SK-N-MC (cell line): ENCODE measurements at regions not wholly inside any gene's neighbourhood (a gene's known extent, or its start where the extent isn't known, plus 50 kb on each side); places are given as distances from the start of the nearest gene placed in this dataset.
"Not testable (repeated sequence)": the region's sequence is repeated elsewhere in the genome, so short reads cannot be mapped to it uniquely, and the experiment has no call there.

Experiments used
- DNase-seq: peaks from one replicate; pipeline ENCODE4 v3.0.0-alpha.2; 2011; ENCODE audit warnings: low read depth, low spot score
- H3K27ac ChIP-seq: fragments of 200-600 bp; sonication (generic); 2 replicates; pipeline ENCODE4 v1.5.1; 2016; ENCODE audit warnings: mixed run types
- H3K36me3 ChIP-seq: fragments of 200-600 bp; sonication (generic); 2 replicates; pipeline ENCODE4 v1.6.1; 2017; ENCODE audit warnings: antibody characterized with exemption, low read length, mixed read lengths; ENCODE audit not compliant: insufficient read depth
- H3K4me3 ChIP-seq: fragments of 200-600 bp; sonication (generic); 2 replicates; pipeline ENCODE4 v1.5.1; 2016
- H3K9ac ChIP-seq: fragments of 200-600 bp; sonication (generic); 2 replicates; pipeline ENCODE4 v1.8.0; 2017; ENCODE audit warnings: mixed run types, mixed read lengths; ENCODE audit not compliant: insufficient read length
- H3K9me3 ChIP-seq: fragments of 200-600 bp; sonication (generic); 2 replicates; pipeline ENCODE4 v1.6.1; 2017; ENCODE audit warnings: low read depth, mild to moderate bottlenecking, antibody characterized with exemption, low read length, moderate library complexity, mixed read lengths
- EZH2 ChIP-seq: fragments of 200-600 bp; sonication (generic); IDR thresholded peaks from one replicate; pipeline ENCODE4 v1.6.1; 2017; ENCODE audit warnings: antibody characterized with exemption
- FOXP2 ChIP-seq: optimal IDR thresholded peaks from 2 replicates; pipeline ENCODE3; 2011; ENCODE audit warnings: mild to moderate bottlenecking, moderate library complexity; ENCODE audit not compliant: insufficient read depth; ENCODE audit errors: extremely low read length, control extremely low read depth
- POLR2AphosphoS5 ChIP-seq: IDR thresholded peaks from 2 replicates; pipeline ENCODE4 v1.6.1; 2012; ENCODE audit warnings: mild to moderate bottlenecking, low read depth, low read length, borderline replicate concordance

- H3K9me3 ChIP-seq, H3K9ac ChIP-seq, H3K4me3 ChIP-seq, DNase-seq, H3K27ac ChIP-seq, H3K36me3 ChIP-seq: not testable (repeated sequence)
Measured at GRCh38 chr4:121616449-121616848, 80.3 kb downstream of the ANXA5 start.

GRCh38 chr4:121614101-121614500 is 82.7 kb downstream of the ANXA5 start:
- Histone ChIP-seq H3K9ac (no peak overlapping the region), H3K27ac (no peak overlapping the region), H3K36me3 (no peaks in the 10 kb centered on the region), H3K9me3 (no peaks in the 10 kb centered on the region), H3K4me3 (no peak overlapping the region)
- DNase-seq = no peak
- no peak for TF ChIP-seq EZH2
- no peak for TF ChIP-seq FOXP2
- no peak for TF ChIP-seq POLR2AphosphoS5

GRCh38 chr4:121599049-121599448 is 97.7 kb downstream of the ANXA5 start:
- Histone ChIP-seq H3K27ac (0 out of 2 replicates have a peak overlapping the region, but pooled peaks have one; percentile 1), H3K4me3 (no peak overlapping the region), H3K36me3 (no peaks in the 10 kb centered on the region), H3K9ac (no peak overlapping the region), H3K9me3 (no peaks in the 10 kb centered on the region)
- no peak for TF ChIP-seq POLR2AphosphoS5
- TF ChIP-seq FOXP2 = no peak
- TF ChIP-seq EZH2 = no peak
- no peak for DNase-seq

GRCh38 chr4:121597346-121597934 is 99.3 kb downstream of the ANXA5 start:
- TF ChIP-seq FOXP2 (no peak), EZH2 (no peak), POLR2AphosphoS5 (no peak)
- no peak for DNase-seq
- no peaks in the 10 kb centered on the region for H3K9me3 ChIP-seq
- no peak overlapping the region for H3K4me3 ChIP-seq
- H3K9ac ChIP-seq = no peak overlapping the region
- no peak overlapping the region for H3K27ac ChIP-seq
- H3K36me3 ChIP-seq = no peaks in the 10 kb centered on the region

- H3K9me3 ChIP-seq = no peaks in the 10 kb centered on the region
- TF ChIP-seq FOXP2 (no peak), EZH2 (no peak), POLR2AphosphoS5 (no peak)
Measured at GRCh38 chr4:121594796-121595526, 101.8 kb downstream of the ANXA5 start.

GRCh38 chr4:121593760-121594159 is 103.0 kb downstream of the ANXA5 start:
- H3K9ac ChIP-seq = no peak overlapping the region
- no peak for DNase-seq
- H3K4me3 ChIP-seq = no peak overlapping the region
- no peaks in the 10 kb centered on the region for H3K9me3 ChIP-seq
- H3K27ac ChIP-seq = no peak overlapping the region
- H3K36me3 ChIP-seq = no peaks in the 10 kb centered on the region
- TF ChIP-seq POLR2AphosphoS5 (no peak), FOXP2 (no peak), EZH2 (no peak)

More at GRCh38 chr4:121594796-121595526, 101.8 kb downstream of the ANXA5 start:
- no peak for DNase-seq
- Histone ChIP-seq H3K9ac (no peak overlapping the region), H3K36me3 (no peaks in the 10 kb centered on the region), H3K4me3 (no peak overlapping the region), H3K27ac (no peak overlapping the region)

- not testable (repeated sequence) for H3K9me3 ChIP-seq, DNase-seq
Measured at GRCh38 chr4:121592257-121592656, 104.5 kb downstream of the ANXA5 start.

GRCh38 chr4:121584836-121585235 is 111.9 kb downstream of the ANXA5 start:
- Histone ChIP-seq H3K9me3 (no peaks in the 10 kb centered on the region), H3K27ac (peak overlapping the region; percentile 91), H3K36me3 (no peaks in the 10 kb centered on the region), H3K9ac (peak overlapping the region; percentile 62), H3K4me3 (peak overlapping the region; percentile 44)
- no peak for TF ChIP-seq EZH2
- no peak for DNase-seq

More at GRCh38 chr4:121592257-121592656, 104.5 kb downstream of the ANXA5 start:
- not testable (repeated sequence) for H3K4me3 ChIP-seq, H3K36me3 ChIP-seq, H3K9ac ChIP-seq, H3K27ac ChIP-seq

GRCh38 chr4:121583396-121583795 is 113.4 kb downstream of the ANXA5 start:
- peak; percentile 79 for DNase-seq
- TF ChIP-seq EZH2 (no peak), FOXP2 (no peak), POLR2AphosphoS5 (0 out of 2 replicates have a peak, but pooled peaks have one; percentile 1)
- Histone ChIP-seq H3K9ac (peak overlapping the region; percentile 35), H3K27ac (peak overlapping the region; percentile 91), H3K36me3 (no peaks in the 10 kb centered on the region), H3K9me3 (no peaks in the 10 kb centered on the region), H3K4me3 (peak overlapping the region; percentile 8; the same call in 1 of the 2 replicates)
